ENCODE measurements at regions not wholly inside any gene's neighbourhood (a gene's known extent, or its start where the extent isn't known, plus 50 kb on each side); places are given as distances from the start of the nearest gene placed in this dataset.

GRCh38 chr11:92663539-92663938, 305.9 kb upstream of the MTNR1B start:
- Histone ChIP-seq H3K36me3 (replicated peaks in 1 of 2; ENCODE audit: control insufficient read depth in 1 of 2, insufficient read depth in 2 of 2, low read length in 2 of 2) (no peaks in the 10 kb centered on the region), H3K4me2 (ENCODE audit: low read depth, low read length) (no peak overlapping the region), H2AFZ (ENCODE audit: low read length) (no peak overlapping the region), H3K9me3 (ENCODE audit: low read length) (no peaks in the 10 kb centered on the region), H3K27me3 (ENCODE audit: control insufficient read depth in 1 of 2, insufficient read depth in 2 of 2, low read length in 2 of 2) (no peaks in the 10 kb centered on the region), H3K27ac (ENCODE audit: extremely low read length, insufficient read depth, low read length) (no peak overlapping the region), H3K4me3 (replicated peaks in 1 of 3; ENCODE audit: insufficient read depth in 1 of 3, low read depth in 2 of 3, low read length in 3 of 3) (no peak overlapping the region), H3K4me1 (ENCODE audit: insufficient read depth, low read length) (no peaks in the 10 kb centered on the region), H3K79me2 (ENCODE audit: insufficient read depth, low read length) (no peaks in the 10 kb centered on the region), H4K20me1 (ENCODE audit: insufficient read depth, low read length) (no peaks in the 10 kb centered on the region), H3K9ac (ENCODE audit: insufficient read depth, low read depth, low read length) (no peak overlapping the region)
- in situ Hi-C loops (cut with HindIII; ENCODE audit: extremely low pct_ligation_motif_present, low pct_unique_long_range_greater_than_20kb) (no loop called here), intact Hi-C loops (cut with micrococcal nuclease; ENCODE audit: unreplicated experiment) (no loop called here)
- CTCF ChIA-PET (ENCODE audit: low intra/inter-chr PET ratio, low total read pairs), result no interaction called here
- ATAC-seq (no peak), DNase-seq (ENCODE audit: low spot score) (no peak), FAIRE-seq (no peak)
- POLR2A ChIA-PET, result no interaction called here
- no peak for TF ChIP-seq IKZF5 (CRISPR knock-in tag; IDR thresholded peaks at IDR 0.05)
- TF ChIP-seq REXO4 (CRISPR knock-in tag; IDR thresholded peaks at IDR 0.05; ENCODE audit: borderline replicate concordance), result no peak
- TF ChIP-seq XRCC5 (optimal IDR thresholded peaks at IDR 0.05; ENCODE audit: low read length), result no peak
- no peak for TF ChIP-seq PRMT3 (CRISPR knock-in tag; IDR thresholded peaks at IDR 0.05; ENCODE audit: borderline replicate concordance, low read depth)
- no TSS peak for BruUV-seq (replicated peaks)
- WGBS (ENCODE audit: low lambda C conversion rate), result 8% methylated on average over 2 of the region's 2 CpGs

GRCh38 chr11:92667486-92668152, 301.8 kb upstream of the MTNR1B start:
- H2AFZ ChIP-seq (ENCODE audit: low read length), result no peak overlapping the region
- ChIA-PET CTCF (ENCODE audit: low intra/inter-chr PET ratio, low total read pairs) (no interaction called here), POLR2A (no interaction called here)
- 0% methylated on average over 4 of the region's 5 CpGs for WGBS (ENCODE audit: low lambda C conversion rate)
- intact Hi-C loops (cut with micrococcal nuclease; ENCODE audit: unreplicated experiment) (no loop called here), in situ Hi-C loops (cut with HindIII; ENCODE audit: extremely low pct_ligation_motif_present, low pct_unique_long_range_greater_than_20kb) (no loop called here)
- H3K79me2 ChIP-seq (ENCODE audit: insufficient read depth, low read length), result no peaks in the 10 kb centered on the region
- no peaks in the 10 kb centered on the region for H3K27me3 ChIP-seq (ENCODE audit: control insufficient read depth in 1 of 2, insufficient read depth in 2 of 2, low read length in 2 of 2)
- H3K9me3 ChIP-seq (ENCODE audit: low read length), result no peaks in the 10 kb centered on the region
- H3K4me2 ChIP-seq (ENCODE audit: low read depth, low read length), result no peak overlapping the region
- ATAC-seq, result no peak
- no peak overlapping the region for H3K4me3 ChIP-seq (replicated peaks in 1 of 3; ENCODE audit: insufficient read depth in 1 of 3, low read depth in 2 of 3, low read length in 3 of 3)
- no peaks in the 10 kb centered on the region for H3K4me1 ChIP-seq (ENCODE audit: insufficient read depth, low read length)
- FAIRE-seq, result no peak
- H4K20me1 ChIP-seq (ENCODE audit: insufficient read depth, low read length), result no peaks in the 10 kb centered on the region
- no peak overlapping the region for H3K9ac ChIP-seq (ENCODE audit: insufficient read depth, low read depth, low read length)
- no peak for DNase-seq (ENCODE audit: low spot score)
- no peaks in the 10 kb centered on the region for H3K36me3 ChIP-seq (replicated peaks in 1 of 2; ENCODE audit: control insufficient read depth in 1 of 2, insufficient read depth in 2 of 2, low read length in 2 of 2)
- BruUV-seq (replicated peaks), result no TSS peak
- TF ChIP-seq POLR2AphosphoS5 (IDR thresholded peaks at IDR 0.05; ENCODE audit: low read depth, low read length), result no peak
- no peak for TF ChIP-seq PRMT3 (CRISPR knock-in tag; IDR thresholded peaks at IDR 0.05; ENCODE audit: borderline replicate concordance, low read depth)
- TF ChIP-seq ZBTB2 (CRISPR knock-in tag; IDR thresholded peaks at IDR 0.05; ENCODE audit: low read depth), result no peak
- no peak overlapping the region for H3K27ac ChIP-seq (ENCODE audit: extremely low read length, insufficient read depth, low read length)
